HT-29 (cell line): ENCODE measurements at regions not wholly inside any gene's neighbourhood (a gene's known extent, or its start where the extent isn't known, plus 50 kb on each side); places are given as distances from the start of the nearest gene placed in this dataset.
A peak's percentile ranks its signal among the peaks of the same experiment; 100 is the strongest.
"Not testable (repeated sequence)": the region's sequence is repeated elsewhere in the genome, so short reads cannot be mapped to it uniquely, and the experiment has no call there.

Experiments
- DNase-seq: peaks from one replicate; pipeline ENCODE4 v3.0.0-alpha.2; 2015; ENCODE audit warnings: low spot score

DNA sequence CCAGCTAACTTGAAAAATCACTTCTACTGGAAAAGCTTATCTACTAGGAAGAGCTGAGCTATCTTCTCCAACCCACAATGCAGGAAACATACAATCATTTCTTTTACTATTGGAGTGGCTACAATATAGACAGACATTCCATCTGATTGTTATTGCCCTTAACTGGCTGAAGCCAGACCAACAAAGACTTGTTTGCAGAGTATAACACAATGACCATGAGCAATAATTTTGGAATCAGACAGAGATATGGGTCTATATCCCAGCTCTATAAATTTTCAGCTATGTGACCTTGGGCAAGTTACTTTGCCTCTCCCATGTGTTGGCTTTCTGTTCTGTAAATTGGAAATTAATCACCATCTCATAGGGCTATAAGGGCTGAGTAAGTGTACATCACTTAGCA is 244.7 kb upstream of the SLC30A5 start:
- no peak for DNase-seq

DNA sequence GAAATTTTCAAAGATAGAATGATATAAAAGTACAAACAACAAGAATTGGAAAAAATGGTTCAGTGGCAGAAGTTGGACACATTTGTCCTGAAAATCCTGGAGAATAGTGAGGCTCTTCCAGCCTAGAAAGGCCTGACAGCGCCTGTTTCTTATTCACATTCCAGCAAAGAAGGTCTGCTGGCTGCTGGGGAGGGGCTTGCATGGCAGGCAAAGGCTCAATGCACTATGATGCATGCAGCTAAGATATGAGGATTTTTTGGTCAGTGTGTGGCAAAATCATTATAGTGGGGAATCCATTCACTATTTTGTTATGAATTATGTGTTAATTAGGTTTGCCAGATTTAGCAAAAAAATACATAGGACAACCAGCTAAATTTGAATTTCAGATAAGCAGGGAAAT is 243.9 kb upstream of the SLC30A5 start:
- no peak for DNase-seq

DNA sequence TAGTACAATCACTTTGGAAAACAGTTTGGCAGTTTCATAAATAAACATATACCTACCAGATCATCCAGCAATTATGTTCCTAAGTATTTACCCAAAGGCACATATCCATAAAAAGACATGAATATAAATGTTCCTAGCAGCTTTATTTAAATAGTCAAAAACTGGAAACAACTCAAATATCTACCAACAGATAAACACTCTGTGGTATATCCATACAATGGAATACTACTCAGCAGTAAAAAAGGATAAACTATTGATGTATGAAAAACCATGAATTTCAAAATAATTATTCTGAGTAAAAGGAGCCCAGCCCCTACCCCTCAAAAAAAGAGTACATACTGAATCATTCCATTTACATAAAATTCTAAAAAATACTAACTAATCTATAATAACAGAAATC is 232.7 kb upstream of the SLC30A5 start:
- DNase-seq = no peak

DNA sequence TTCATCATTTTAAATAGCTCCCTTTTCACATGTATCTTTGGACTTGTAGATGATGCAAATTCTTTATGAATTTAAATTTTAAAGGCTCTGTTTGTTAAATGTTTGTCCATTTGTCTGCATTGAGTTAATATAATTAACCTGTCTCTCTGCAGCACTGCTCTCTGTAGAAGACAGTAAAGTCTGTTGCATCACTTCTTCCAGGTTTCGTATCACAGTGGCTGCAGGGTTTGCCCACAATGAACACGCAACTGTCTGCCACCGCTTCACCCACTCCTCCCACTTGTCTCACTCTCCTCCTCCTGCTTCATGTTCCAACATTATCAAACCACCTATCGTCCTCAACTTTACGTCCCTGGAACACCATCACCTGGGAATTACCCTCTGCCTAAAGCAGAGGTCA is 231.3 kb upstream of the SLC30A5 start:
- no peak for DNase-seq

DNA sequence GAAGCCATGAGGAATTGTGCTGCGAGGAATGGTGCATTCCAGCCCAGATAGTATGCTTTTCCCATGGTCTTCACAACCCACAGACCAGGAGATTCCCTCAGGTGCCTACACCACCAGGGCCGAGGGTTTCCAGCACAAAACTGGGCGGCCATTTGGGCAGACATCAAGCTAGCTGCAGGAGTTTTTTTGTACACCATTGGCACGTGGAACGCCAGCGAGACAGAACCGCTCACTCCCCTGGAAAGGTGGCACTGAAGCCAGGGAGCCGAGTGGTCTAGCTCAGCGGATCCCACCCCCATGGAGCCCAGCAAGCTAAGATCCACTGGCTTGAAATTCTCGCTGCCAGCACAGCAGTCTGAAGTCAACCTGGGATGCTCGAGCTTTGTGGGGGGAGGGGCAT is 228.6 kb upstream of the SLC30A5 start:
- not testable (repeated sequence) for DNase-seq

DNA sequence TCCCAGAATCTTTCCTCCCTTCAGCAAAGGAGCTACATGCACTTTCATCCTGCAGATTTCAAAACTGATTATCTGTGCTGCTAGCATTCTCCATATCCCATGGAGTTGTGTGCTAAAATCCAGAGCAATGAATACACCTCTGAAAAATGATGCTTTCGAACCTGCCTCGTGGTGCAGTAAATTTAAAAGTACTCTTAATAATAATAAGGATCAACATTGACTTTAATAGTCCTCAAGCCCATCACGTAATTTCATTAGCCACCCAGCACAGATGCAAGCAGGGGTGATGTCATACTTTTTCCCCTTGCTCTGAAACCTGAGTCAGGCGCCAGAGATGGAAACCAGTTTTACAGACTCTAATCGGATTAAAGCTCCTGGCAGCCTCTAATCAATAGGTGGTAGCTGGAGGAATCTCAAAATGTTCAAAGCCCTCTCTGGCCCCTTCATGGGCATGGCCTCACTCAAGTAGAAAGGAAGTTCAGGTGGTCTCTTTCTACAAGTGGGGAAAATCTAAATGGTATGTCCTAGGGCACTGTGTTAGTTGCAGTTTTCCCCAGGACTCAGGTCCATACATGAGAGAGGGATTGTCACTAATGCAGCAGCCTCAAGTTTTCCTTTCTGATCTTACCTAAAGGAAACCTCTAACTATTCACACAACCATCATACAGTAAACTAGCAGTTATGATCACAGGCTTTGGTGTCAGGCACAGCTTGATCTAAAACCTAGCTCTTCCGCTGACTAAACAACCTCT is 221.6 kb upstream of the SLC30A5 start:
- no peak for DNase-seq

DNA sequence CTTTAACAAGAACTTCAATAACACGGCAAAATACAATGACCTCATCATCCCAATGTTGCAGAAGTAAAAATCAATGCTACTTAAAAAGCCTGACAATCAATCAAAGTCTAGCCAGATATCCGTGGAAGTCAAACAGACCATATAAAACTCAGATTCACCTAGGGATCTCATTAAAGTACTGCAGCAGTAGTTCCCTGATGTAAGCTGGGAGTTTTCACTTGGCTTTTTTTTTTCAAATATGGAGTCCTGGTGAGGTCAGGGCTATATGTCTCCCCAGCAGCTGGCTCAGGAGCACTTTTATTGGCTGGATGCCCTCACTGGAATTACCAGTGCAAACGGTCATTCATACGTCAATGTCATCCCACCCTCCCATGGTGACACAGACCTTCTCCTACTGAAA is 220.6 kb upstream of the SLC30A5 start:
- no peak for DNase-seq

DNA sequence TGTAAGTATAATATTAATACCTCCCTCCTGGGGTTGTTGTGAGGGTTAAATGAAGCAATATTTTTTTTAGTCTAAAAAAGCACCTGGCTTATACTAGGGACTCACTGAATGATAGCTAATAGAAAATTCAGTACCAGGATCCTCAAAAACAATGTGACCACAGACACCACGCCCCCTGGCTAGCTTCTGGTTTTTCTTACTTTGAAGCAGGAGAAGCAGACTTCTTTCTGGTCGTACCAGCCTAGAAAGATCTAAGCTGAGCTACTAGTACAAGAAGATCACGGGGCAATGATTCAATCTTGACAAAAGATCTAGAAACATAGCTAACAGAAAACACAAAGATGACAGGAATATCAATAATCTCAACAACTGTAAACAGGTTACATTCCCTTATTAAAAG is 218.5 kb upstream of the SLC30A5 start:
- no peak for DNase-seq

DNA sequence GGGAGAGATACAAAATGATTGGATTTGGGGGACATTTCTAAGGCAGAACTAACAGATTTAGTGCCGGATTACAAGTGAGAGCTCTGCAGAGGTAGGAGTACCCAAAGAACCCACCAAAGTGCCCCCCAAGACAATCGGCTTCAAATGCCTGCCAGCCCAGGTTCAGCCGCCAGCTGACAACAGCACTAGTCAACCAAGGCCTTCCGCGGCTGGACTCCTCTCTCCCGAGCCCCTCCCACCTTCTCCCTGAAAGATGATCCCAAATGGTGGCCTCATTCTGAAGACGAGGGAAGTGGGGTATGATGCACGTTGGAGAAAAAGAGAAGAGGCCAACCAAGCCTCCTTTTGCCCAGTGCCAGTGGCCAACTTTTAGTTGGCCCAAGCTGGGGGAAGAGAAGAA is 210.4 kb upstream of the SLC30A5 start:
- no peak for DNase-seq

DNA sequence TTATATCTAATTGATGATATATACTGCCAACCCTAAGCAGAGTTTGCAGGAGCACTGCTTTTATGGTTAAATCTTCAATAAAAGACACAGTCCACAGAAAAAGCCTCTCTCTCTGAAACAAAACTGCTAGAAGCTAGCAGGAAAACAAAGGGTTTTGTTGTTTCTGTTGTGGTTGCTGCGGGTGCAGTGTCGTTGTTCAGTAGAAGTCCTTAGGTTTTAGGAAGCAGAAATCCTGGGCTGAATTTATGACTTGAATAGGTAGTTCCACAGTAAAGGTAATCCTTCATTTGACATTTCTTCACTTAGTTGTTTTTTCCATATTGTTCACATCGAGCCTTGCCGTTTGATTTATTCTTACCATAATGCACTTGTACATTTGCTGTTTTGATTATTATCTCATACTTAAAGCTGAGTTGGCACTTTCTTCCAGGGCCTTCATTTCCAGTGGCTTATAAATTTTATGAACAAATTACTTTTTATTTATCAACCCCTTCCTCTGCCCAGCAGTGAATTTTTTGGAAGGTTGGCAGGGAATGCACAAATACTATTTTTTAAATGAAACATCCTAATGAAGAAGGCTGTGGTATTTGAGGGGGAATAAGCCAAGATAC is 209.6 kb upstream of the SLC30A5 start:
- DNase-seq = no peak

DNA sequence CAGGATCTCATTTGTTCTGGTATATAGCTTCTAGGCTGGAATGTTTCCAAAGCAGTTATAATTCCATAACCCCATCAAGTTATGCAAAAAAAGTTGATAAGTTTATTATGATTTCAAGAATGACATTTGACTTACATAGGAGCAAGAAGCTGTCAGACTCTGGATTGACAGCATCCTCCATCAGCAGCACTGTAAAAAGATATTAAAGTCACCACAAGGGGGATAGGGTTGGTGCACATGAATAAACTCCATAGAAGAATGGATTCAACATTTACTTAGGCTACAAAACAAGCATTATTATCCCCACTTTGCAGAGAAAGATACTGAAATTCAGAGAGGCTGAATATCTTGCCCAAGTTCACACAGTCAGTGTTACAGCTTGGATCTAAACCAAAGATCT is 208.9 kb upstream of the SLC30A5 start:
- peak; percentile 36 for DNase-seq

DNA sequence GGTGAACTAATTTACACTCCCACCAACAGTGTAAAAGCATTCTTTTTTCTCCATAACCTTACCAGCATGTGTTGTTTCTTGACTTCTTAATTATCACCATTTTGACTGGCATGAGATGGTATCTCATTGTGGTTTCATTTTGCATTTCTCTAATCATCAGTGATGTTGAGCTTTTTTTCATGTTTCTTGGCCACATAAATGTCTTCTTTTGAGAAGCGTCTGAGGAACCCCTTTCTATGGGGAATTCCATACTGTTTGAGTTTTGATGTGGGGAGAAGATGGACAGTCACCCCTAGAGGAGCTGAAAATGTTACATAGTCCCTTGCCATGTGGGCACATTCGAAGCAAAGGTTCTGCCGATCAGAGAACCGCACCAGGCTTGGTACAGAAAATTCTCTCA is 207.0 kb upstream of the SLC30A5 start:
- DNase-seq = no peak

DNA sequence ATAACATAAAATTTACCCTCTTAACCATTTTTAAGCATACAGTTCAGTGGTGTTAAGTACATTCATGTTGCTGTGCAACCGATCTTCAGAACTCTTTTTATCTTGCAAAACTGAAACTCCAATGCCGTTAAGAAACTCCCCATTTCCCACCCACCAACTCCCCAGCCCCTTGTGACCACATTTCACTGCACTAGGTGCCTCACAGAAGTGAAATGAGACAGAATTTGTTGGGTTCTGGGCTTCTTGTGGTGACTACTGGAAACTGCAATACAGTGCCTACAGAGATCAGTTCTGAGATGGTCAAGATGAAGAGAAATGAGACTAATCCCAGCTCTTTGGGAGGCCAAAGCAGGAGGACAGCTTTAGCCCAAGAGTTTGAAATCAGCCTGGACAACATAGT is 202.1 kb upstream of the SLC30A5 start:
- DNase-seq = no peak

DNA sequence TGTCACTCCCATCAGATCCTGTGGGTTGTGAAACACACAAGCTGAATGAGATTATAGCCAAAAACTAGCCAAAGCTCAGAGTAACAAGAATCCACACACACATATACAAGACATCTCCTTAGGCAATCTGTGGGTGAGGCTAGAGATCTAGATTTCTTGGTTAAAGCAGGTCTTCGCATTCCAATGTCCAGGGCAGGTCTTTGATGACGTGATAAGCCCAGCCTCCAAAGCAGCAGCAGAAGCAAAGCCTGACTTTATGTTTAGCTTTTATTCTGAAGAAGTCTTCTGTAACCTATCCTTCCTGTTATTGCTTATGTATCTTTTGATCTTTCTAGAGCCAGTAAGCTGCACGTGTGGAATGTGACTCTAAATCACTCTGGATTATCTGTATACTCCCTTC is 199.1 kb upstream of the SLC30A5 start:
- DNase-seq = peak; percentile 13

DNA sequence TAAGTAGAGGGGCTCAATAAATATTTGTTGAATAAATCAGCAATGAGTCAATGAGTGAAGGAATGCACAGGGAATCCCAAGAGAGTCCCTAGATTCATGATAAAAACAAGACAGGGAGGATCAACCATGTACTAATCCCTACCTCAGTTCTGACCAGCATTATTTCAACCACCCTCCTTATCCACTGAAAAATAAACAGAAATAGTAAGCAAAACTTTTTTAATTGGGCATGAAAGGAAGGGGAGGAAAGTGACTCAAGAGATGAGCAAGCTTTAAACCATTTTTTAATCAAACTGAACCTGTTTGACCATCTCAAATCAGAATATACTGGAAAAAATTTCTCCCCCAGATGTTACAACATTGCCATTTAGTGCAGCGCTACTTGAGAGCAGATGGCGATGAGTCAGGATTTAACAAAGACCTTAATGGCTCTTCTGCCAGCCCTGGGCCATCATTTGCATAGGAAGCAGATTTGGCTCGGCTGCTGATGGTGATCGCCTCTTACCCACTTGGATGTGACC is 194.8 kb upstream of the SLC30A5 start:
- DNase-seq = no peak

DNA sequence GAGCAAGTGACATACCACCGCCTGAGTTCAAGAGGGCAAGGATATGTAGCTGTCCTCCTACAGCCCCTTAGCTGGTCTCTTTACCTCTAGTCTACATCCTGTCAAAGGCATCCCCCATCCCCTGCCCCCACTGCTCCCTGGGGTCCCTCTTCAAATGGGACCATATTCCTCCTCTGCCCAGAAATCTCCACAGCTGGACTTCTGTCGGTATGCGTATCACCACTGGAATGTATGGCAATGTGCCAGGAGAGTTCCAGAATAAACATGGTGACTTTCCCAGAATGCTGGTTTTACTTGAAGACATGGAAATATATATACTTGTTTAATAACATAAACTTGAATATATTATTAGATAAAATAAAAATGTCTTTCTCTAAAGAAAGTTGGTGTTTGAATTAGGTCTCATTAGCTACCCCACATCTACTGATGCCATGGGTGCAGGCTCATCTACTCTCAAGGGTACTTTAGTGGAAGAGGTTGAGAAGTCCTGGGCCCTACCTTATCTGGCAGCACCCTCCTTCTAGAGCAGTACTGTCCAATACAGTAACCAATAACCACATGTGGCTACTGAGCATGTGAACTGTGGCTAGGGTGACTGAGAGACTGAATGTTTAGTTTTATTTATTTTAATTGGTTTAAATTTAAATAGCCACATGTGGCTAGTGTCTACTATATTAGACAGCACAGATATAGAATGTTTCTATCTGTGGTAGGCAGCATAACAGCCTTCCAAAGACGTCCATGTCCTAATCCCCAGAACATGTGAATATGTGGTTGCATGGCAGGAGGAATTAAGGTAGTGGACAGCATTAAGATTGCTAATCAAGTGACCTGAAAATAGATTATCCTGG is 181.7 kb upstream of the SLC30A5 start:
- peak; percentile 15 for DNase-seq

DNA sequence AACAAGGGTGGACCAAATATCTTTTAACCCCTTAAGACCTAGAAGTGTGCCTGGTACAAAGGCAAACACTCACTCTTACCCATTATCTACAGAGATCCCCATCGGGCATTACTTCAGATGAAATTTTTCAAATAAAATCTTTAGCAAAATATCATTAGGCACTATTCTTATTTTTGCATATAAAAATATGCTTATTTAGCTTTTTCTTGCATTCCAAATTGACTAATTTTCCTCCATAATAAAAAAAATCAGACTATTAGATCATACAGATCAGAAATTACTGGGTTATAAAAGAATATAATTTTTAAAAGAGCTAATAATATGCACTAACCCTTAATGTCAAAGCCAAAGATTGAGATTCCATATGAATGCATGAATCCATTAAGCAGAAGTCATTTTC is 178.7 kb upstream of the SLC30A5 start:
- DNase-seq = no peak

DNA sequence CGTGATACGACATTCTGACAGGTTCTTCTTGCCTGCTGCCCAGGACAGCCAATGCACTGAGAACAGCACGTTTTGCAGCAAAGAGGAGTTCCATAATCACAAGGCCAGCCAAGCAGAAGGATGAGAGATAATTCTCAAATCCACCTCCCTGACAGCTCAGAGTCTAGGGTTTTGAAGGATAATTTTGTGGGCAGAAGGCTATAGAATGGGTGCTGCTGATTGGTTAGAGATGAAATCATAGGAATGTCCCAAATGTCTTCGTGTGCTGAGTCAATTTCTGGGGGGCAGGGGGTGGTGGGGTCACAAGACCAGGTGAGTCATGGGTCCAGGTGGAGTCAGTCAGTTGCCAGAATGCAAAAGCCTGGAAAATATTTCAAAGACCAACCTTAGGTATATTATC is 175.5 kb upstream of the SLC30A5 start:
- DNase-seq = no peak

DNA sequence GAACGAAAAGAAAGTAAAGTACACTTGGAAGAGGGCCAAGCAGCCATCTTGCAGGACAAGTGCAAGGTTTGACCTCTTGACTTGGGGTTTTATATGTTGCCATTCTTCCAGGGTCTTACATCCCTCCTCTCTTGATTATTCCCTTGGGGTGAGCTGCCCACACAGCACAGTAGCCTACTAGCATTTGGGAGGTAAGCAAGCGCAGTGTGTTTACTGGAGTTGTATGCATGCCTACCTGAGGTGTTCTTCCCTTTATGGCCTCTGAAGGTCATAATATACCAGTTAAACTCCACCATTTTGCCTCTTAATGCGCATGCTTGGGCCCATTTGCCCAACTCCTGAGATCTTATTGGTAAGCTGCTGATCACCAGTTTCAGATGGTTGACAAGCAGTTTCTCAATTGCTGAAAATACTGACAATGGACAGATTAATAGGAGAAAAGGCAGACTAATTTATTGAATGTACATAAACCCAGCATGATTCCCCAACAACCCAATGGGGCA is 173.8 kb upstream of the SLC30A5 start:
- DNase-seq = no peak

DNA sequence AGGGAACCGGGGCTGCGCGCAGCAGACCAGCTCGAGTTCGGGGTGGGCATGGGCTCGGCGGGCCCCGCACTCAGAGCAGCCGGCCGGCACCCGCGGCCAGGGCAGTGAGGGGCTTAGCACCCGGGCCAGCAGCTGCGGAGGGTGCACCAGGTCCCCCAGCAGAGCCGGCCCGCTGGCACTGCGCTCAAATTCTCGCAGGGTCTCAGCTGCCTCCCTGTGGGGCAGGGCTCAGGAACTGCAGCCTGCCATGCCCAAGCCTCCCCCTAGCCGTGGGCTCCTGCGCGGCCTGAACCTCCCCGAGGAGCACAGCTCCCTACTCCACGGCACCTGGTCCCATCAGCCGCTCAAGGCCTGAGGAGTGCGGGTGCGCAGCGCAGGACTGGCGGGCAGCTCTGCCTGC is 172.9 kb upstream of the SLC30A5 start:
- DNase-seq = no peak

DNA sequence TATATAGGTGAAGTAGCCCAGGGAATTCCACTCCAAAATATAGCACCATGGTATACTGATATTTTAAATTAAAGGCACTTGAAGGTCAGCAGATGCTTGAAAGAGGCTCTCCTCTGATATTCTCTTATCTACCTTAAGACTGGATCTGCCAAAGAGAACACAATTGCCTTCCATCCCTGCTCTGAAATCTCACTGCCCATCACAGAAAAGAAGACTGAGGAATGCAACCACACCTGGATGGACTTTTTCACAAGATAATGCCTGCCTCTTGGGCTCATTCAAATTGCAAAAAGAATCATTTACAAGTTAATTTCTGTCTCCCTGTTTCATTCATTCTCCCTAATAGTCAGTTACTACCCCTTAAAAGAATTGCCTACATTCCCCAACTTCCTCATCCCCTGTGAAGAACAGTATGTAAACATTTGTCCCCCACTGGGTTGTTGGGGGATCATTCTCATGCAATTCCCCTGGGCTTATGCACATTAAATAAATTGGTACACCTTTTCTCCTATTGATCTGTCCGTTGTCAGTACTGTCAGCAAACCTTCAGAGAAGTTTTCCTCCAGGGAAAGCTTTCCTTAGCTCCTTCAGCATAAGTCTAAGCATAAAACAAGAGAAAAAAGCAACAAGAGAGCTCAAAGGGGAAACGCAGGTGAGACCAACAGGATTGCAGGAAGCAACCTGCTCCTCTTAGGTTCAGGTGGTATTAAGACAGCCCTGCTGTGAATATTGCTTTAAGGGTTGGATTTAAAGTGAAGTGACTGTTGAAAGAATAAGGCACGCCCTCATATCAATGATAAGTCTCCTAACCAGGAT is 171.4 kb upstream of the SLC30A5 start:
- DNase-seq = no peak
